Large intestine (tissue), 3 donors: ENCODE measurements at regions not wholly inside any gene's neighbourhood (a gene's known extent, or its start where the extent isn't known, plus 50 kb on each side); places are given as distances from the start of the nearest gene placed in this dataset.

Experiments used
- DNase-seq, 2 donors: peaks; one replicate each; pipeline versions ENCODE4 v3.0.0 to v3.0.0-alpha.2; 2013
- H3K27ac ChIP-seq: one replicate; pipeline ENCODE4 v1.5.1; 2013; ENCODE audit warnings: low read length
- H3K27me3 ChIP-seq: 2 replicates; pipeline ENCODE4 v1.6.1; 2013; ENCODE audit warnings: low read length; ENCODE audit not compliant: control insufficient read depth, insufficient read depth
- H3K36me3 ChIP-seq: 2 replicates; pipeline ENCODE4 v1.6.1; 2013; ENCODE audit warnings: low read length; ENCODE audit not compliant: control insufficient read depth, insufficient read depth
- H3K4me1 ChIP-seq: one replicate; pipeline ENCODE4 v1.6.1; 2013; ENCODE audit warnings: low read length; ENCODE audit not compliant: control insufficient read depth, insufficient read depth
- H3K4me3 ChIP-seq: one replicate; pipeline ENCODE4 v1.5.1; 2013; ENCODE audit warnings: low read length
- H3K9me3 ChIP-seq: one replicate; pipeline ENCODE4 v1.6.1; 2013; ENCODE audit warnings: mild to moderate bottlenecking, low read depth, low read length, moderate library complexity; ENCODE audit not compliant: control insufficient read depth
- WGBS: methylation state at CpG from one replicate; pipeline ENCODE4 v1.1.5; 2013; ENCODE audit warnings: low lambda C conversion rate; ENCODE audit not compliant: insufficient coverage; 5-methylcytosine and 5-hydroxymethylcytosine counted together

- no peak overlapping the region for H3K4me3 ChIP-seq
- no peaks in the 10 kb centered on the region for H3K36me3 ChIP-seq
- H3K27me3 ChIP-seq: peaks cover 2% of the 10 kb centered on the region
- no peak for DNase-seq
- no peaks in the 10 kb centered on the region for H3K9me3 ChIP-seq
- H3K27ac ChIP-seq: no peak overlapping the region
- H3K4me1 ChIP-seq: no peaks in the 10 kb centered on the region
Observed at GRCh38 chr15:47395076-47395475, 322.2 kb upstream of the SEMA6D start.

GRCh38 chr15:47397655-47398054 is 319.6 kb upstream of the SEMA6D start:
- 40% methylated on average over 1 of the region's 2 CpGs for WGBS
- DNase-seq: no peak
- no peak overlapping the region for H3K27ac ChIP-seq
- no peaks in the 10 kb centered on the region for H3K9me3 ChIP-seq
- peaks cover 2% of the 10 kb centered on the region for H3K27me3 ChIP-seq
- no peaks in the 10 kb centered on the region for H3K4me1 ChIP-seq
- no peak overlapping the region for H3K4me3 ChIP-seq
- H3K36me3 ChIP-seq: no peaks in the 10 kb centered on the region

- Histone ChIP-seq H3K27ac (no peak overlapping the region), H3K4me3 (no peak overlapping the region), H3K27me3 (no peaks in the 10 kb centered on the region), H3K9me3 (no peaks in the 10 kb centered on the region), H3K4me1 (no peaks in the 10 kb centered on the region), H3K36me3 (no peaks in the 10 kb centered on the region)
- 73% methylated on average over 1 of the region's 3 CpGs for WGBS
- no peak for DNase-seq
Observed at GRCh38 chr15:47398132-47398531, 319.2 kb upstream of the SEMA6D start.

GRCh38 chr15:47398594-47398993 is 318.7 kb upstream of the SEMA6D start:
- Histone ChIP-seq H3K27ac (no peak overlapping the region), H3K27me3 (no peaks in the 10 kb centered on the region), H3K4me3 (no peak overlapping the region), H3K4me1 (no peaks in the 10 kb centered on the region), H3K9me3 (no peaks in the 10 kb centered on the region), H3K36me3 (no peaks in the 10 kb centered on the region)
- DNase-seq: no peak
- WGBS: 94% methylated on average over 3 of the region's 5 CpGs

- no peak overlapping the region for H3K27ac ChIP-seq
- H3K4me3 ChIP-seq: no peak overlapping the region
- H3K36me3 ChIP-seq: no peaks in the 10 kb centered on the region
- H3K4me1 ChIP-seq: no peaks in the 10 kb centered on the region
- no CpG with 5 or more reads among the region's 1 CpG for WGBS
- DNase-seq: no peak
- H3K9me3 ChIP-seq: no peaks in the 10 kb centered on the region
- no peaks in the 10 kb centered on the region for H3K27me3 ChIP-seq
Observed at GRCh38 chr15:47399100-47399499, 318.2 kb upstream of the SEMA6D start.

- DNase-seq: no peak
- no peaks in the 10 kb centered on the region for H3K4me1 ChIP-seq
- no peak overlapping the region for H3K4me3 ChIP-seq
- H3K27ac ChIP-seq: no peak overlapping the region
- H3K27me3 ChIP-seq: no peaks in the 10 kb centered on the region
- WGBS: no CpG with 5 or more reads among the region's 2 CpGs
- H3K36me3 ChIP-seq: no peaks in the 10 kb centered on the region
- H3K9me3 ChIP-seq: no peaks in the 10 kb centered on the region
Observed at GRCh38 chr15:47400603-47401002, 316.7 kb upstream of the SEMA6D start.

GRCh38 chr15:47401427-47401826 is 315.9 kb upstream of the SEMA6D start:
- no peaks in the 10 kb centered on the region for H3K27me3 ChIP-seq
- no CpG with 5 or more reads among the region's 3 CpGs for WGBS
- H3K9me3 ChIP-seq: no peaks in the 10 kb centered on the region
- no peaks in the 10 kb centered on the region for H3K4me1 ChIP-seq
- no peak overlapping the region for H3K4me3 ChIP-seq
- H3K36me3 ChIP-seq: no peaks in the 10 kb centered on the region
- DNase-seq: no peak
- H3K27ac ChIP-seq: no peak overlapping the region

- H3K27me3 ChIP-seq: no peaks in the 10 kb centered on the region
- no CpG with 5 or more reads among the region's 1 CpG for WGBS
- H3K36me3 ChIP-seq: no peaks in the 10 kb centered on the region
- H3K9me3 ChIP-seq: no peaks in the 10 kb centered on the region
- no peak for DNase-seq
- no peak overlapping the region for H3K27ac ChIP-seq
- no peak overlapping the region for H3K4me3 ChIP-seq
- no peaks in the 10 kb centered on the region for H3K4me1 ChIP-seq
Observed at GRCh38 chr15:47402829-47403228, 314.5 kb upstream of the SEMA6D start.

GRCh38 chr15:47404877-47405276 is 312.4 kb upstream of the SEMA6D start:
- DNase-seq: no peak
- WGBS: no CpG with 5 or more reads among the region's 3 CpGs
- Histone ChIP-seq H3K4me1 (no peaks in the 10 kb centered on the region), H3K27ac (no peak overlapping the region), H3K4me3 (no peak overlapping the region), H3K9me3 (no peaks in the 10 kb centered on the region), H3K27me3 (no peaks in the 10 kb centered on the region), H3K36me3 (no peaks in the 10 kb centered on the region)

- no peaks in the 10 kb centered on the region for H3K9me3 ChIP-seq
- H3K4me3 ChIP-seq: no peak overlapping the region
- DNase-seq: no peak
- no peaks in the 10 kb centered on the region for H3K27me3 ChIP-seq
- no peaks in the 10 kb centered on the region for H3K36me3 ChIP-seq
- no peaks in the 10 kb centered on the region for H3K4me1 ChIP-seq
- H3K27ac ChIP-seq: no peak overlapping the region
- WGBS: no CpG with 5 or more reads among the region's 5 CpGs
Observed at GRCh38 chr15:47405365-47406162, 311.7 kb upstream of the SEMA6D start.

- no CpG with 5 or more reads among the region's 5 CpGs for WGBS
- DNase-seq: no peak
- Histone ChIP-seq H3K4me1 (no peaks in the 10 kb centered on the region), H3K4me3 (no peak overlapping the region), H3K27ac (no peak overlapping the region), H3K27me3 (no peaks in the 10 kb centered on the region), H3K36me3 (no peaks in the 10 kb centered on the region), H3K9me3 (no peaks in the 10 kb centered on the region)
Observed at GRCh38 chr15:47407692-47408091, 309.6 kb upstream of the SEMA6D start.
